ENCODE measurements at regions not wholly inside any gene's neighbourhood (a gene's known extent, or its start where the extent isn't known, plus 50 kb on each side); places are given as distances from the start of the nearest gene placed in this dataset.

- DNase-seq (ENCODE audit: extremely low read depth in 1 of 4, low spot score in 3 of 4) (no peak), FAIRE-seq (no peak), ATAC-seq (no peak)
- TF ChIP-seq MEIS2 (IDR thresholded peaks at IDR 0.05; ENCODE audit: partially characterized antibody) (no peak), MLX (CRISPR knock-in tag; conservative IDR thresholded peaks at IDR 0.05) (no peak), DEAF1 (CRISPR knock-in tag; IDR thresholded peaks at IDR 0.05) (no peak), JUN (IDR thresholded peaks at IDR 0.05; ENCODE audit: borderline replicate concordance, low read depth, low read length) (no peak), JUN (CRISPR knock-in tag; IDR thresholded peaks at IDR 0.05; ENCODE audit: borderline replicate concordance) (no peak), SNRNP70 (optimal IDR thresholded peaks at IDR 0.05; ENCODE audit: low read depth, low read length) (no peak), SMAD4 (CRISPR knock-in tag; conservative IDR thresholded peaks at IDR 0.05) (no peak), MITF (IDR thresholded peaks at IDR 0.05) (no peak), EZH2 (IDR thresholded peaks at IDR 0.05; ENCODE audit: borderline replicate concordance, low read depth, low read length) (no peak), NONO (IDR thresholded peaks at IDR 0.05; ENCODE audit: low read depth in 2 of 2, low read length in 1 of 2) (no peak), ZNF780A (CRISPR knock-in tag; IDR thresholded peaks at IDR 0.05) (no peak), SAFB (IDR thresholded peaks at IDR 0.05; ENCODE audit: borderline replicate concordance, low read depth, low read length) (no peak)
- Histone ChIP-seq H3K36me3 (ENCODE audit: control insufficient read depth, insufficient read depth, low read length) (no peaks in the 10 kb centered on the region), H3K4me3 (no peak overlapping the region), H3K4me2 (ENCODE audit: insufficient read depth, low read length) (no peak overlapping the region), H2AFZ (ENCODE audit: low read depth, low read length) (no peak overlapping the region), H3K9ac (ENCODE audit: insufficient read depth in 1 of 2, low read depth in 2 of 2, low read length in 2 of 2) (no peak overlapping the region), H3K9me1 (ENCODE audit: control insufficient read depth, insufficient read depth, low read length) (no peaks in the 10 kb centered on the region), H3K27ac (ENCODE audit: extremely low read depth, low read depth, low read length) (no peak overlapping the region), H3K4me1 (replicated peaks in 1 of 2; ENCODE audit: control insufficient read depth in 2 of 2, insufficient read depth in 2 of 2, low read length in 2 of 2) (no peaks in the 10 kb centered on the region), H4K20me1 (replicated peaks; ENCODE audit: control insufficient read depth, insufficient read depth, low read length) (no peaks in the 10 kb centered on the region), H3K27me3 (ENCODE audit: control insufficient read depth in 2 of 2, insufficient read depth in 2 of 2, low read length in 2 of 2) (no peaks in the 10 kb centered on the region), H3K9me3 (replicated peaks; ENCODE audit: control insufficient read depth, insufficient read depth, low read depth, low read length) (no peaks in the 10 kb centered on the region), H3K79me2 (ENCODE audit: control insufficient read depth, insufficient read depth, low read length) (no peaks in the 10 kb centered on the region)
- POLR2A ChIA-PET: no interaction called here
- no TSS peak for BruUV-seq (replicated peaks)
- intact Hi-C loops (cut with micrococcal nuclease) (no loop called here), in situ Hi-C loops (cut with MboI) (no loop called here)
- WGBS (ENCODE audit: insufficient coverage, low coverage, missing lambda C conversion rate): 0% methylated on average over 1 of the region's 1 CpG
- CTCF ChIA-PET (ENCODE audit: low intra/inter-chr PET ratio): no interaction called here
Observed at GRCh38 chr9:81108821-81109220, 580.5 kb downstream of the TLE1 start.
